Right cardiac atrium (tissue), 5 donors: ENCODE measurements at regions not wholly inside any gene's neighbourhood (a gene's known extent, or its start where the extent isn't known, plus 50 kb on each side); places are given as distances from the start of the nearest gene placed in this dataset.

Experiments
- ATAC-seq, 2 donors: fragments of 200-7000 bp; cut with Tn5 transposase; one replicate each; pipeline versions ENCODE4 v1.8.0 to v1.9.1; 2020; ENCODE audit warnings: moderate library complexity in 2 of 2, mild to moderate bottlenecking in 1 of 2
- DNase-seq, 3 donors: peaks; one replicate each; pipeline ENCODE4 v3.0.0-alpha.2; 2020
- H3K27ac ChIP-seq: one replicate; pipeline ENCODE4 v1.5.1; 2013; ENCODE audit warnings: mild to moderate bottlenecking, low read length, control low read depth, moderate library complexity
- H3K27me3 ChIP-seq: one replicate; pipeline ENCODE4 v1.6.1; 2013; ENCODE audit not compliant: control insufficient read depth, insufficient read depth
- H3K4me1 ChIP-seq: one replicate; pipeline ENCODE4 v1.6.1; 2013; ENCODE audit warnings: low read length; ENCODE audit not compliant: control insufficient read depth, insufficient read depth
- H3K4me3 ChIP-seq: one replicate; pipeline ENCODE4 v1.5.1; 2013; ENCODE audit warnings: low read length, control low read depth
- H3K9me3 ChIP-seq: one replicate; pipeline ENCODE4 v1.6.1; 2013; ENCODE audit warnings: low read length; ENCODE audit not compliant: control insufficient read depth
- WGBS: extraction: QIAGEN DNeasy Blood & Tissue Kit; methylation state at CpG from one replicate; pipeline ENCODE4 v1.1.7; 2013; 5-methylcytosine and 5-hydroxymethylcytosine counted together
- intact Hi-C, 4 donors: fragments of 100-400 bp; cut with DNase I; formaldehyde crosslinking; loops; one replicate each; pipeline versions ENCODE4 v1.11.0 to v1.14.0; 2022 to 2023
- donor health status: healthy with polysubstance abuse.
- donor health status: DM: no; HTN: yes; CAD: no.
- donor health status: DM: no; HTN: no; CAD: no.
- donor health status: DM: no; HTN: yes; CAD: no; lungs with severe emphysema.
- donor health status: DM: yes; HTN: yes; CAD: no.

GRCh38 chr17:14813649-14814370 is 451.3 kb downstream of the PMP22 start:
- H3K27ac ChIP-seq, result no peak overlapping the region
- intact Hi-C loops, result no loop called here
- WGBS, result 48% methylated on average over 18 of the region's 18 CpGs
- no peaks in the 10 kb centered on the region for H3K9me3 ChIP-seq
- no peaks in the 10 kb centered on the region for H3K27me3 ChIP-seq
- DNase-seq (no peak), ATAC-seq (no peak)
- no peaks in the 10 kb centered on the region for H3K4me1 ChIP-seq
- no peak overlapping the region for H3K4me3 ChIP-seq

GRCh38 chr17:14808425-14808824 is 456.7 kb downstream of the PMP22 start:
- Histone ChIP-seq H3K27me3 (no peaks in the 10 kb centered on the region), H3K4me1 (no peaks in the 10 kb centered on the region), H3K27ac (no peak overlapping the region), H3K4me3 (no peak overlapping the region), H3K9me3 (peaks cover 2% of the 10 kb centered on the region)
- ATAC-seq (no peak), DNase-seq (no peak)
- intact Hi-C loops, result no loop called here

DNA sequence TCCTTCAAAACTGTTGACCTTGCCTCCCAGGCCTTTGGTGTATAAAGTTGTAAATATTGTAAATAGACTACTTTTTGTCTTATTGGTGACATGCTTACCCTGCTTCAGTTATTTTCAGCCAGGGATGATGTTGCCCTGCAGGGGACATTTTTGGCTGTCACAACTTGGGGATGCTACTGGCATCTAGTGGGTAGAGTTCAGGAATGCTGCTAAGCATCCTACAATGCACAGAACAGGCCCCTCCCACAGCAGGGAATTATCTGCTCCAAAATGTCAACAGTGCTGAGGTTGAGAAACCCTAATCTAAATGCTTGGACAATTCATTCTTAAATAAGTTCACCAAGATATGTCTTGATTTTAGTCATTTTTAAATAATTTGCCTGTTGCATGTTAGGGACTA is 459.8 kb downstream of the PMP22 start:
- intact Hi-C loops, result no loop called here
- DNase-seq (no peak), ATAC-seq (no peak)
- Histone ChIP-seq H3K27ac (no peak overlapping the region), H3K27me3 (no peaks in the 10 kb centered on the region), H3K4me3 (no peak overlapping the region), H3K4me1 (no peaks in the 10 kb centered on the region), H3K9me3 (peaks cover 2% of the 10 kb centered on the region)

GRCh38 chr17:14803826-14804225 is 461.3 kb downstream of the PMP22 start:
- no peak overlapping the region for H3K4me3 ChIP-seq
- peaks cover 2% of the 10 kb centered on the region for H3K9me3 ChIP-seq
- H3K27me3 ChIP-seq, result no peaks in the 10 kb centered on the region
- intact Hi-C loops, result no loop called here
- DNase-seq (no peak), ATAC-seq (no peak)
- no peaks in the 10 kb centered on the region for H3K4me1 ChIP-seq
- no peak overlapping the region for H3K27ac ChIP-seq
- WGBS, result 54% methylated on average over 3 of the region's 3 CpGs

GRCh38 chr17:14797801-14798200 is 467.3 kb downstream of the PMP22 start:
- Histone ChIP-seq H3K27ac (no peak overlapping the region), H3K4me1 (no peaks in the 10 kb centered on the region), H3K9me3 (no peaks in the 10 kb centered on the region), H3K27me3 (peaks cover 2% of the 10 kb centered on the region), H3K4me3 (no peak overlapping the region)
- ATAC-seq (no peak), DNase-seq (no peak)
- 71% methylated on average over 6 of the region's 6 CpGs for WGBS
- intact Hi-C loops, result no loop called here

- intact Hi-C loops, result no loop called here
- H3K27ac ChIP-seq, result no peak overlapping the region
- ATAC-seq (no peak), DNase-seq (no peak)
- peaks cover 2% of the 10 kb centered on the region for H3K27me3 ChIP-seq
- 89% methylated on average over 4 of the region's 4 CpGs for WGBS
- no peaks in the 10 kb centered on the region for H3K4me1 ChIP-seq
- no peaks in the 10 kb centered on the region for H3K9me3 ChIP-seq
- no peak overlapping the region for H3K4me3 ChIP-seq
Measured at GRCh38 chr17:14797021-14797420, 468.1 kb downstream of the PMP22 start.

GRCh38 chr17:14794961-14795360 is 470.2 kb downstream of the PMP22 start:
- Histone ChIP-seq H3K27me3 (peaks cover 2% of the 10 kb centered on the region), H3K4me3 (no peak overlapping the region), H3K4me1 (no peaks in the 10 kb centered on the region), H3K9me3 (no peaks in the 10 kb centered on the region), H3K27ac (no peak overlapping the region)
- DNase-seq (no peak), ATAC-seq (no peak)
- intact Hi-C loops, result no loop called here
- WGBS, result 76% methylated on average over 1 of the region's 1 CpG

DNA sequence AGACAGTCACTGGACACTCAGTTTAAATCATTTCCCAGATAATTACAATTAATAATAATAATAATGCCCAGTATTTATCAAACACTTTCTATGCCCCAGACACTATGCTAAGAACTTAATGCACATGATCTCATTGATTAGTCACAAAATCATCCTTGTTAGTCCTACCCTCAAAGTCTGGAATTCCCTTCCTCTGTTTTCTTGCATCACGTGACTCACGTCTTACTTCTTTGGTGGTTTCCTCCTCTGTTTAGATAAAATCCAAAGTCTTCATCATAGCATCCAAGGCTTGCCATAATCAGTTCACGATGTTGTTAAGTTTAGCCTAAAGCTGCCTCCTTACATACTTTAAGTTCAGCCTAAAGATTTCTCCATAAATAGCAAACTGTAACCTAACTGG is 471.9 kb downstream of the PMP22 start:
- 63% methylated on average over 3 of the region's 3 CpGs for WGBS
- intact Hi-C loops, result no loop called here
- H3K4me1 ChIP-seq, result no peaks in the 10 kb centered on the region
- H3K9me3 ChIP-seq, result no peaks in the 10 kb centered on the region
- H3K27ac ChIP-seq, result no peak overlapping the region
- H3K27me3 ChIP-seq, result peaks cover 2% of the 10 kb centered on the region
- no peak overlapping the region for H3K4me3 ChIP-seq
- DNase-seq, result no peak
- ATAC-seq, result no peak

GRCh38 chr17:14792746-14793145 is 472.4 kb downstream of the PMP22 start:
- 65% methylated on average over 10 of the region's 10 CpGs for WGBS
- intact Hi-C loops, result no loop called here
- Histone ChIP-seq H3K27me3 (peaks cover 2% of the 10 kb centered on the region), H3K9me3 (no peaks in the 10 kb centered on the region), H3K4me1 (no peaks in the 10 kb centered on the region), H3K4me3 (no peak overlapping the region), H3K27ac (no peak overlapping the region)
- DNase-seq (no peak), ATAC-seq (no peak)

GRCh38 chr17:14791221-14791620 is 473.9 kb downstream of the PMP22 start:
- intact Hi-C loops, result no loop called here
- no peaks in the 10 kb centered on the region for H3K4me1 ChIP-seq
- no peak overlapping the region for H3K27ac ChIP-seq
- H3K9me3 ChIP-seq, result no peaks in the 10 kb centered on the region
- ATAC-seq, result no peak
- H3K4me3 ChIP-seq, result no peak overlapping the region
- no peak for DNase-seq
- peaks cover 2% of the 10 kb centered on the region for H3K27me3 ChIP-seq
- WGBS, result 57% methylated on average over 6 of the region's 6 CpGs

GRCh38 chr17:14790521-14790920 is 474.6 kb downstream of the PMP22 start:
- Histone ChIP-seq H3K27me3 (no peaks in the 10 kb centered on the region), H3K9me3 (no peaks in the 10 kb centered on the region), H3K4me3 (no peak overlapping the region), H3K27ac (no peak overlapping the region), H3K4me1 (no peaks in the 10 kb centered on the region)
- DNase-seq, result no peak
- intact Hi-C loops, result no loop called here
- ATAC-seq, result no peak
- 17% methylated on average over 4 of the region's 4 CpGs for WGBS
